IMR-90 (cell line): ENCODE measurements at regions not wholly inside any gene's neighbourhood (a gene's known extent, or its start where the extent isn't known, plus 50 kb on each side); places are given as distances from the start of the nearest gene placed in this dataset.

Source experiments
- ATAC-seq: fragments of 200-7000 bp; cut with Tn5 transposase; 2 replicates; pipeline ENCODE4 v1.9.1; 2020; ENCODE audit warnings: low read depth, mild to moderate bottlenecking, moderate library complexity
- BruUV-seq: library from RNA; stranded (reverse); fragments of 400-500 nt; replicated peaks from 2 replicates; lab custom pipeline; 2021; lab: Mats Ljungman, UMichigan
- CTCF ChIA-PET: fragments of 300-600 bp; formaldehyde crosslinking; extraction: SDS; loops from one replicate; lab custom pipeline; 2021; ENCODE audit warnings: antibody characterized with exemption; lab: Yijun Ruan, JAX
- POLR2A ChIA-PET: fragments of 300-600 bp; sonication (Branson Sonifier 250); formaldehyde crosslinking; loops from one replicate; lab custom pipeline; 2022; ENCODE audit warnings: antibody characterized with exemption; ENCODE audit not compliant: unreplicated experiment; lab: Charles Lee
- DNase-seq: peaks from one replicate; pipeline ENCODE4 v3.0.0; 2013
- H2AFZ ChIP-seq: replicated peaks from 2 replicates; pipeline ENCODE3; 2013; ENCODE audit warnings: low read length, mild to moderate bottlenecking; ENCODE audit not compliant: poor library complexity
- H2AK5ac ChIP-seq: 2 replicates; pipeline ENCODE4 v1.6.1; 2013; ENCODE audit warnings: low read depth, low read length, inconsistent platforms
- H2AK9ac ChIP-seq: replicated peaks from 2 replicates; pipeline ENCODE3; 2013; ENCODE audit warnings: mild to moderate bottlenecking, low read depth, low read length, moderate library complexity; ENCODE audit not compliant: poor library complexity
- H2BK120ac ChIP-seq: 2 replicates; pipeline ENCODE4 v1.6.1; 2013; ENCODE audit warnings: low read depth, low read length, inconsistent platforms
- H2BK15ac ChIP-seq: 3 replicates; pipeline ENCODE4 v1.6.1; 2013; ENCODE audit warnings: low read depth, low read length, inconsistent platforms
- H2BK20ac ChIP-seq: 2 replicates; pipeline ENCODE4 v1.6.1; 2013; ENCODE audit warnings: low read depth, mild to moderate bottlenecking, inconsistent platforms, low read length, moderate library complexity
- H2BK5ac ChIP-seq: 2 replicates; pipeline ENCODE4 v1.6.1; 2013; ENCODE audit warnings: mild to moderate bottlenecking, low read depth, low read length, inconsistent platforms; ENCODE audit not compliant: poor library complexity, severe bottlenecking
- H3K14ac ChIP-seq: replicated peaks from 2 replicates; pipeline ENCODE4 v1.6.1; 2013; ENCODE audit warnings: low read depth, low read length, inconsistent platforms
- H3K18ac ChIP-seq: 2 replicates; pipeline ENCODE4 v1.6.1; 2013; ENCODE audit warnings: low read depth, low read length, control low read depth
- H3K23ac ChIP-seq: 2 replicates; pipeline ENCODE4 v1.6.1; 2013; ENCODE audit warnings: low read depth, low read length, inconsistent platforms
- H3K27ac ChIP-seq: 2 replicates; pipeline ENCODE4 v1.5.1; 2013; ENCODE audit warnings: mild to moderate bottlenecking, control low read depth, low read length; ENCODE audit not compliant: insufficient read depth
- H3K27me3 ChIP-seq: 2 replicates; pipeline ENCODE4 v1.6.1; 2013; ENCODE audit warnings: low read length; ENCODE audit not compliant: control insufficient read depth, insufficient read depth
- H3K36me3 ChIP-seq: 2 replicates; pipeline ENCODE4 v1.6.1; 2013; ENCODE audit warnings: low read length, mixed read lengths; ENCODE audit not compliant: control insufficient read depth, insufficient read depth
- H3K4ac ChIP-seq: 2 replicates; pipeline ENCODE4 v1.6.1; 2013; ENCODE audit warnings: low read depth, low read length, inconsistent platforms
- H3K4me1 ChIP-seq: 2 replicates; pipeline ENCODE4 v1.6.1; 2013; ENCODE audit warnings: low read length, mixed read lengths; ENCODE audit not compliant: control insufficient read depth, insufficient read depth
- H3K4me2 ChIP-seq: 2 replicates; pipeline ENCODE4 v1.6.1; 2013; ENCODE audit warnings: low read depth, mild to moderate bottlenecking, control low read depth, low read length, moderate library complexity
- H3K4me3 ChIP-seq: 2 replicates; pipeline ENCODE4 v1.5.1; 2013; ENCODE audit warnings: low read depth, mild to moderate bottlenecking, control low read depth, low read length, moderate library complexity; ENCODE audit not compliant: insufficient read depth
- H3K56ac ChIP-seq: 2 replicates; pipeline ENCODE4 v1.6.1; 2013; ENCODE audit warnings: low read length, inconsistent platforms; ENCODE audit not compliant: insufficient read depth; ENCODE audit errors: extremely low read depth
- H3K79me1 ChIP-seq, 2 experiments: 2 replicates each; pipeline ENCODE4 v1.6.1; 2013; ENCODE audit warnings: low read length in 2 of 2, inconsistent platforms in 1 of 2, low read depth in 1 of 2
- H3K9ac ChIP-seq: 2 replicates; pipeline ENCODE4 v1.6.1; 2013; ENCODE audit warnings: low read depth, low read length, control low read depth
- H3K9me1 ChIP-seq: 2 replicates; pipeline ENCODE4 v1.6.1; 2013; ENCODE audit warnings: low read length, inconsistent platforms; ENCODE audit not compliant: insufficient read depth
- H3K9me3 ChIP-seq: 2 replicates; pipeline ENCODE4 v1.6.1; 2013; ENCODE audit warnings: low read length; ENCODE audit not compliant: control insufficient read depth, insufficient read depth
- H4K20me1 ChIP-seq: 2 replicates; pipeline ENCODE4 v1.6.1; 2013; ENCODE audit warnings: low read length, inconsistent platforms; ENCODE audit not compliant: insufficient read depth
- H4K5ac ChIP-seq: 2 replicates; pipeline ENCODE4 v1.6.1; 2013; ENCODE audit warnings: mild to moderate bottlenecking, low read depth, low read length, control low read depth
- H4K8ac ChIP-seq, 2 experiments: 2 replicates each; pipeline ENCODE4 v1.6.1; 2013; ENCODE audit warnings: low read depth in 2 of 2, low read length in 2 of 2, control low read depth in 1 of 2, inconsistent platforms in 1 of 2
- H4K91ac ChIP-seq: 2 replicates; pipeline ENCODE4 v1.6.1; 2013; ENCODE audit warnings: low read depth, low read length, inconsistent platforms; ENCODE audit not compliant: insufficient read depth
- BHLHE40 ChIP-seq: fragments of 150-350 bp; IDR thresholded peaks from 2 replicates; pipeline ENCODE4 v1.6.1; 2016; ENCODE audit warnings: mild to moderate bottlenecking, low read depth, low read length
- CEBPB ChIP-seq: IDR thresholded peaks from 2 replicates; pipeline ENCODE4 v1.6.1; 2012; ENCODE audit warnings: low read depth, low read length, improper control_type of control experiment
- CHD1 ChIP-seq: IDR thresholded peaks from 2 replicates; pipeline ENCODE4 v1.6.1; 2012; ENCODE audit warnings: low read depth, low read length, improper control_type of control experiment
- MAFK ChIP-seq: IDR thresholded peaks from 2 replicates; pipeline ENCODE4 v1.6.1; 2012; ENCODE audit warnings: low read depth, low read length, improper control_type of control experiment
- MAZ ChIP-seq: IDR thresholded peaks from 2 replicates; pipeline ENCODE4 v1.6.1; 2012; ENCODE audit warnings: low read depth, mild to moderate bottlenecking, low read length, improper control_type of control experiment, moderate library complexity, borderline replicate concordance
- MXI1 ChIP-seq: IDR thresholded peaks from 2 replicates; pipeline ENCODE4 v1.6.1; 2012; ENCODE audit warnings: low read depth, mild to moderate bottlenecking, low read length, moderate library complexity, borderline replicate concordance
- NFE2L2 ChIP-seq: fragments of 150-350 bp; IDR thresholded peaks from 2 replicates; pipeline ENCODE4 v1.6.1; 2016; ENCODE audit warnings: low read depth, mild to moderate bottlenecking, low read length
- POLR2A ChIP-seq: IDR thresholded peaks from 2 replicates; pipeline ENCODE4 v1.6.1; 2012; ENCODE audit warnings: mild to moderate bottlenecking, low read depth, low read length
- RAD21 ChIP-seq: IDR thresholded peaks from 2 replicates; pipeline ENCODE4 v1.6.1; 2012; ENCODE audit warnings: low read length, improper control_type of control experiment
- RCOR1 ChIP-seq: IDR thresholded peaks from 2 replicates; pipeline ENCODE4 v1.6.1; 2012; ENCODE audit warnings: mild to moderate bottlenecking, low read length, improper control_type of control experiment; ENCODE audit not compliant: insufficient replicate concordance
- RFX5 ChIP-seq: IDR thresholded peaks from 2 replicates; pipeline ENCODE4 v1.8.0; 2012; ENCODE audit warnings: low read depth, mild to moderate bottlenecking, low read length, moderate library complexity
- SMC3 ChIP-seq: fragments of 150-350 bp; IDR thresholded peaks from 2 replicates; pipeline ENCODE4 v1.6.1; 2016; ENCODE audit warnings: low read depth, mild to moderate bottlenecking, antibody characterized with exemption, low read length, moderate library complexity
- WGBS, 2 experiments: methylation state at CpG; one replicate each; pipeline versions ENCODE4 v1.1.5 to v1.1.7; 2013; ENCODE audit warnings: missing lambda C conversion rate in 2 of 2; ENCODE audit not compliant: insufficient read length in 1 of 2; ENCODE audit errors: extremely low coverage in 2 of 2; 5-methylcytosine and 5-hydroxymethylcytosine counted together
- dilution Hi-C: fragments of 300-500 bp; cut with HindIII; formaldehyde crosslinking; loops from one replicate; pipeline ENCODE4 v1.14.3; 2018; ENCODE audit warnings: low sequenced_read_pairs; ENCODE audit not compliant: unreplicated experiment
- in situ Hi-C: fragments of 300-500 bp; cut with MboI; formaldehyde crosslinking; loops from 3 replicates; pipeline ENCODE4 v1.14.3; 2019; ENCODE audit warnings: low sequenced_read_pairs, inconsistent platforms, mixed read lengths
- intact Hi-C: fragments of 100-400 bp; cut with micrococcal nuclease; formaldehyde crosslinking; loops from 2 replicates; pipeline ENCODE4 v1.10.0; 2022
- TF ChIP-seq, protein P1 (sequence below): conservative IDR thresholded peaks from 2 replicates; pipeline ENCODE4 v1.5.1; 2012; ENCODE audit warnings: mild to moderate bottlenecking, low read depth, low read length, improper control_type of control experiment
- TF ChIP-seq, protein P2 (sequence below): fragments of 150-350 bp; IDR thresholded peaks from 2 replicates; pipeline ENCODE4 v1.6.1; 2017; ENCODE audit warnings: mild to moderate bottlenecking, antibody characterized with exemption, low read length, low read depth
- TF ChIP-seq, protein P3 (sequence below): fragments of 150-350 bp; IDR thresholded peaks from 2 replicates; pipeline ENCODE4 v1.6.1; 2016; ENCODE audit warnings: low read depth, mild to moderate bottlenecking, low read length, moderate library complexity, borderline replicate concordance

DNA sequence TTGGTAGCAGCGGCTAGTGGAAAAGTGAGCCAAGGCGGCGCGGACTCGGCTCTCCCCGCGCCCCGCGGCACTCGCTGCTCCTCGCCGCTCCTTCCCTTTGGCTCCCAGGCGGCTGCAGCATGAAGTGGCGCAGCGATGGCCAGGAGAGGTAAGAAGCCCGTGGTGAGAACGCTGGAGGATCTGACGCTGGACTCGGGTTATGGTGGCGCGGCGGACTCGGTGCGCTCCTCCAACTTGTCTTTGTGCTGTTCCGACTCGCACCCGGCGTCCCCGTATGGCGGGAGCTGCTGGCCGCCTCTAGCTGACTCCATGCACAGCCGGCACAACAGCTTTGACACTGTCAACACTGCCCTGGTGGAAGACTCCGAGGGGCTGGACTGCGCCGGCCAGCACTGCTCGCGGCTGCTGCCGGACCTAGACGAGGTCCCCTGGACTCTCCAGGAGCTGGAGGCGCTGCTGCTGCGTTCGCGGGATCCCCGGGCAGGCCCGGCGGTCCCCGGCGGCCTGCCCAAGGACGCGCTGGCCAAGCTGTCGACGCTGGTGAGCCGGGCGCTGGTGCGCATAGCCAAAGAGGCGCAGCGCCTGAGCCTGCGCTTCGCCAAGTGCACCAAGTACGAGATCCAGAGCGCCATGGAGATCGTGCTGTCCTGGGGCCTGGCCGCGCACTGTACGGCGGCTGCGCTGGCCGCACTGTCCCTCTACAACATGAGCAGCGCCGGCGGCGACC lies 225.6 kb upstream of the CRY1 start:
- no peak overlapping the region; the same call in 1 of the 2 replicates for H3K9ac ChIP-seq
- no TSS peak for BruUV-seq
- in situ Hi-C loops = loop anchor here (10.0 kb wide), 2 partner anchors 184 to 296 kb away; no protein-coding TSS in a partner anchor
- no peak for TF ChIP-seq BHLHE40
- TF ChIP-seq MAZ = no peak
- no peak for TF ChIP-seq MXI1
- TF ChIP-seq, protein P1, sequence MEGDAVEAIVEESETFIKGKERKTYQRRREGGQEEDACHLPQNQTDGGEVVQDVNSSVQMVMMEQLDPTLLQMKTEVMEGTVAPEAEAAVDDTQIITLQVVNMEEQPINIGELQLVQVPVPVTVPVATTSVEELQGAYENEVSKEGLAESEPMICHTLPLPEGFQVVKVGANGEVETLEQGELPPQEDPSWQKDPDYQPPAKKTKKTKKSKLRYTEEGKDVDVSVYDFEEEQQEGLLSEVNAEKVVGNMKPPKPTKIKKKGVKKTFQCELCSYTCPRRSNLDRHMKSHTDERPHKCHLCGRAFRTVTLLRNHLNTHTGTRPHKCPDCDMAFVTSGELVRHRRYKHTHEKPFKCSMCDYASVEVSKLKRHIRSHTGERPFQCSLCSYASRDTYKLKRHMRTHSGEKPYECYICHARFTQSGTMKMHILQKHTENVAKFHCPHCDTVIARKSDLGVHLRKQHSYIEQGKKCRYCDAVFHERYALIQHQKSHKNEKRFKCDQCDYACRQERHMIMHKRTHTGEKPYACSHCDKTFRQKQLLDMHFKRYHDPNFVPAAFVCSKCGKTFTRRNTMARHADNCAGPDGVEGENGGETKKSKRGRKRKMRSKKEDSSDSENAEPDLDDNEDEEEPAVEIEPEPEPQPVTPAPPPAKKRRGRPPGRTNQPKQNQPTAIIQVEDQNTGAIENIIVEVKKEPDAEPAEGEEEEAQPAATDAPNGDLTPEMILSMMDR = no peak
- TF ChIP-seq MAFK = no peak
- no peak for TF ChIP-seq RFX5
- TF ChIP-seq, protein P2, sequence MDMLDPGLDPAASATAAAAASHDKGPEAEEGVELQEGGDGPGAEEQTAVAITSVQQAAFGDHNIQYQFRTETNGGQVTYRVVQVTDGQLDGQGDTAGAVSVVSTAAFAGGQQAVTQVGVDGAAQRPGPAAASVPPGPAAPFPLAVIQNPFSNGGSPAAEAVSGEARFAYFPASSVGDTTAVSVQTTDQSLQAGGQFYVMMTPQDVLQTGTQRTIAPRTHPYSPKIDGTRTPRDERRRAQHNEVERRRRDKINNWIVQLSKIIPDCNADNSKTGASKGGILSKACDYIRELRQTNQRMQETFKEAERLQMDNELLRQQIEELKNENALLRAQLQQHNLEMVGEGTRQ = no peak
- TF ChIP-seq RAD21 = no peak
- TF ChIP-seq RCOR1 = no peak
- no peak for TF ChIP-seq SMC3
- no peak for TF ChIP-seq NFE2L2
- no peak for TF ChIP-seq CHD1
- TF ChIP-seq, protein P3, sequence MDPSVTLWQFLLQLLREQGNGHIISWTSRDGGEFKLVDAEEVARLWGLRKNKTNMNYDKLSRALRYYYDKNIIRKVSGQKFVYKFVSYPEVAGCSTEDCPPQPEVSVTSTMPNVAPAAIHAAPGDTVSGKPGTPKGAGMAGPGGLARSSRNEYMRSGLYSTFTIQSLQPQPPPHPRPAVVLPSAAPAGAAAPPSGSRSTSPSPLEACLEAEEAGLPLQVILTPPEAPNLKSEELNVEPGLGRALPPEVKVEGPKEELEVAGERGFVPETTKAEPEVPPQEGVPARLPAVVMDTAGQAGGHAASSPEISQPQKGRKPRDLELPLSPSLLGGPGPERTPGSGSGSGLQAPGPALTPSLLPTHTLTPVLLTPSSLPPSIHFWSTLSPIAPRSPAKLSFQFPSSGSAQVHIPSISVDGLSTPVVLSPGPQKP = no peak
- TF ChIP-seq CEBPB = no peak
- TF ChIP-seq POLR2A = no peak

More for the DNA sequence above, 225.6 kb upstream of the CRY1 start:
- intact Hi-C loops (loop anchor here (1.0 to 2.0 kb wide), 3 partner anchors 84 to 288 kb away; no protein-coding TSS in a partner anchor), dilution Hi-C loops (no loop called here)
- Histone ChIP-seq H3K79me1 (no peaks in the 10 kb centered on the region), H2BK120ac (no peak overlapping the region), H3K56ac (no peak overlapping the region), H2BK5ac (no peak overlapping the region), H3K9me3 (no peaks in the 10 kb centered on the region), H3K4ac (no peak overlapping the region), H2BK20ac (no peak overlapping the region), H3K27ac (no peak overlapping the region; the same call in 1 of the 2 replicates), H3K9me1 (no peaks in the 10 kb centered on the region), H2AK5ac (no peak overlapping the region), H3K14ac (no peak overlapping the region), H4K20me1 (no peaks in the 10 kb centered on the region), H3K18ac (no peak overlapping the region), H3K4me1 (no peaks in the 10 kb centered on the region; the same call in 1 of the 2 replicates), H4K8ac (no peak overlapping the region), H3K4me3 (peak overlapping the region; percentile 48), H4K5ac (no peak overlapping the region), H4K91ac (no peak overlapping the region), H3K27me3 (peaks cover 16% of the 10 kb centered on the region), H2AFZ (peak overlapping the region; percentile 90), H3K4me2 (peak overlapping the region; percentile 88), H3K36me3 (no peaks in the 10 kb centered on the region), H2BK15ac (no peak overlapping the region), H3K23ac (no peak overlapping the region), H2AK9ac (no peak overlapping the region)
- DNase-seq (peak; percentile 51), ATAC-seq (peak; percentile 37)
- ChIA-PET CTCF (interaction anchor here (0.6 to 1.1 kb wide), 3 partner anchors 83 to 187 kb away, joined by 3 to 4 read pairs (median 4); no protein-coding TSS in a partner anchor), POLR2A (no interaction called here)
- 1% methylated on average over 57 of the region's 72 CpGs; no CpG with 5 or more reads in 1 of the 2 experiments for WGBS, 2 experiments
